ENCODE measurements at regions not wholly inside any gene's neighbourhood (a gene's known extent, or its start where the extent isn't known, plus 50 kb on each side); places are given as distances from the start of the nearest gene placed in this dataset.

DNA sequence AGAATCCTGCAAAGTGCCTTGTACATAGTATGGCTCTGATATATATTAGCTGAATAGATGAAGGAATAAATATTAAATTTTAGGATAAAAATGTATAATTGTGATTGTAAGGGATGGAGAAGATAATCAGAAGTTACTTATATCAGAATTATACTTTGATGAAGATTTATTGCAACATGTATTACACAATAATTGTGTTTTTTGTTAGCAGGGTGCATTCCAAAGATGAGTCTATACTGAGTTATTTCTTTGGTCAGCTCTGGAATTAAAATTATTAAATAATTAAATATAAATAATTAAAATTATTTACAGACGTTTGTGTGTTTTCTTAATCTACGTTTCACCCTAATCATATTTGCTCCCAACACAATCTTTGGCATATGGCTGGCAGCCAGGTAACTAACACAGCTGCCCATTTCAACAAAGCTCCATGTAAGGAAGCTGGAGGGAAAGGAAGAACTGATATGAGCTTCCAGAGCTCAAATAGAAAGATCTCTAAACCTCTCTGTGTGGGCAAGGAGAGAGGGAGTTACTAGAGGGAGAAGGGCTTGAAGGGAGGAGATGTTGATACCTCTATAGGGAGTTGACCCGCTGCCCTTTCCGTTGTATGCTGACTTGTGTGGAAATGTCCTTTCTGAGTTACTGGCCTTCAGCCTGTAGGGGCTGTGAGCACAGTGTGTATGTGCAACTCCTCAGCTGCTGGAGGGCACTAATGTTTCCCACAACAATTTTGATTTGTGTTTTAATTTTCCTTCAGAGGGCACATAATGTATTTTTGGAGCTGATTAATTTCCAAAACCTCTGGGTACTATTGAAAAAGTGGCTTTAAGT is 403.4 kb downstream of the MAN2A1 start:
- TF ChIP-seq POLR2A (IDR thresholded peaks at IDR 0.05), result no peak
- TF ChIP-seq, protein P1, sequence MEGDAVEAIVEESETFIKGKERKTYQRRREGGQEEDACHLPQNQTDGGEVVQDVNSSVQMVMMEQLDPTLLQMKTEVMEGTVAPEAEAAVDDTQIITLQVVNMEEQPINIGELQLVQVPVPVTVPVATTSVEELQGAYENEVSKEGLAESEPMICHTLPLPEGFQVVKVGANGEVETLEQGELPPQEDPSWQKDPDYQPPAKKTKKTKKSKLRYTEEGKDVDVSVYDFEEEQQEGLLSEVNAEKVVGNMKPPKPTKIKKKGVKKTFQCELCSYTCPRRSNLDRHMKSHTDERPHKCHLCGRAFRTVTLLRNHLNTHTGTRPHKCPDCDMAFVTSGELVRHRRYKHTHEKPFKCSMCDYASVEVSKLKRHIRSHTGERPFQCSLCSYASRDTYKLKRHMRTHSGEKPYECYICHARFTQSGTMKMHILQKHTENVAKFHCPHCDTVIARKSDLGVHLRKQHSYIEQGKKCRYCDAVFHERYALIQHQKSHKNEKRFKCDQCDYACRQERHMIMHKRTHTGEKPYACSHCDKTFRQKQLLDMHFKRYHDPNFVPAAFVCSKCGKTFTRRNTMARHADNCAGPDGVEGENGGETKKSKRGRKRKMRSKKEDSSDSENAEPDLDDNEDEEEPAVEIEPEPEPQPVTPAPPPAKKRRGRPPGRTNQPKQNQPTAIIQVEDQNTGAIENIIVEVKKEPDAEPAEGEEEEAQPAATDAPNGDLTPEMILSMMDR (IDR thresholded peaks at IDR 0.05 in 4 of 5, conservative IDR thresholded peaks at IDR 0.05 in 1 of 5), result no peak
